ENCODE measurements at regions not wholly inside any gene's neighbourhood (a gene's known extent, or its start where the extent isn't known, plus 50 kb on each side); places are given as distances from the start of the nearest gene placed in this dataset.

DNA sequence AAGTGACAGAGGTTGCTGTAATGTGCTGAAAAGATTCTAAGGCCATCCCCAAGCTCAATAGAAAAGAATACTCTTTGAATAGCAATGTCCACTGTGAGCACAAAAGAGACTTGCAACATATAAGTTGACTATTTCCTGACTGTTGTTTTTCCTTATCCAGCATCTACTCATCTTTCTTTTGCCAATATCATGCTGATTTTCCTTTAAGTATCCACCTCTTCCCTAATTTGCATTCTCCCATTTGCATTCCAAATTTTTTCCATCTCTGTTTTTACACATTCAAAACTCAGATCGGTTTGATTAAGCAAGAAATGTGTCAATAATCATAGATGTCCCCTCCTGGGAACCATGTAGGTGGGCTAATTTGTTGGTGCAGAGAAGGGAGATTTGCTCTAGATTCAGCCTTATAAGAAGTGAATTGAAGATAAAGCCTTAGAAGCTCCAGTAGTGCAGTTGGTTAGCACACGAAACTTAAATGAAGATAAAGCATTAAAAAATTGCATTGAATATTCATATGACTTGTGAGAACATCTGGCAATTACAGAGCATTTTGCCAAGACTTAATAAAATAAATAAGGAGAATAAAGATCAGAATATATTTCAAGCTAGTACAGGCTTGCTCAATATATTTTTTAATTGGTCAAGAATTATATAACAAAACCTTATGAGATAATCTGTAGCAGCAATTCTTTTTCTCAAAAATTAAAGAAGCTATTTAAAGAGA is 267.6 kb downstream of the TMEM167A start:
- TF ChIP-seq, protein P1, sequence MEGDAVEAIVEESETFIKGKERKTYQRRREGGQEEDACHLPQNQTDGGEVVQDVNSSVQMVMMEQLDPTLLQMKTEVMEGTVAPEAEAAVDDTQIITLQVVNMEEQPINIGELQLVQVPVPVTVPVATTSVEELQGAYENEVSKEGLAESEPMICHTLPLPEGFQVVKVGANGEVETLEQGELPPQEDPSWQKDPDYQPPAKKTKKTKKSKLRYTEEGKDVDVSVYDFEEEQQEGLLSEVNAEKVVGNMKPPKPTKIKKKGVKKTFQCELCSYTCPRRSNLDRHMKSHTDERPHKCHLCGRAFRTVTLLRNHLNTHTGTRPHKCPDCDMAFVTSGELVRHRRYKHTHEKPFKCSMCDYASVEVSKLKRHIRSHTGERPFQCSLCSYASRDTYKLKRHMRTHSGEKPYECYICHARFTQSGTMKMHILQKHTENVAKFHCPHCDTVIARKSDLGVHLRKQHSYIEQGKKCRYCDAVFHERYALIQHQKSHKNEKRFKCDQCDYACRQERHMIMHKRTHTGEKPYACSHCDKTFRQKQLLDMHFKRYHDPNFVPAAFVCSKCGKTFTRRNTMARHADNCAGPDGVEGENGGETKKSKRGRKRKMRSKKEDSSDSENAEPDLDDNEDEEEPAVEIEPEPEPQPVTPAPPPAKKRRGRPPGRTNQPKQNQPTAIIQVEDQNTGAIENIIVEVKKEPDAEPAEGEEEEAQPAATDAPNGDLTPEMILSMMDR (conservative IDR thresholded peaks at IDR 0.05; ENCODE audit: low read depth, low read length): no peak

DNA sequence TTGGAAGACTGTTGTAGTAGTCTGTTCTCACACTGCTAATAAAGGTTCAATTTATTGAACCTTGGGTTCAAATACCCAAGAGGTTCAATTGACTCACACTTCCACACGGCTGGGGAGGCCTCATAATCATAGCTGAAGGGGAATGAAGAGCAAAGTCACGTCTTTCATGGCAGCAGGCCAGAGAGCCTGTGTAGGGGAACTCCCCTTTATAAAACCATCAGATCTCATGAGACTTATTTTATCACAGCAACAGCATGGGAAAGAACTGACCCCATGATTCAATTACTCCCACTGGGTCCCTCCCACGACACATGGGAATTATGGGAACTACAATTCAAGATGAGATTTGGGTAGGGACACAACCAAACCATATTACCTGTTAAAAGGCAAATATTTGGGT is 268.2 kb downstream of the TMEM167A start:
- DNase-seq (ENCODE audit: low read depth): no peak
- TF ChIP-seq, protein P1 (conservative IDR thresholded peaks at IDR 0.05; ENCODE audit: low read depth, low read length): no peak
- no peak overlapping the region for H3K4me3 ChIP-seq (ENCODE audit: low read length)

More for the DNA sequence above, 267.6 kb downstream of the TMEM167A start:
- no peak for DNase-seq (ENCODE audit: low read depth)
- H3K4me3 ChIP-seq (ENCODE audit: low read length): no peak overlapping the region

DNA sequence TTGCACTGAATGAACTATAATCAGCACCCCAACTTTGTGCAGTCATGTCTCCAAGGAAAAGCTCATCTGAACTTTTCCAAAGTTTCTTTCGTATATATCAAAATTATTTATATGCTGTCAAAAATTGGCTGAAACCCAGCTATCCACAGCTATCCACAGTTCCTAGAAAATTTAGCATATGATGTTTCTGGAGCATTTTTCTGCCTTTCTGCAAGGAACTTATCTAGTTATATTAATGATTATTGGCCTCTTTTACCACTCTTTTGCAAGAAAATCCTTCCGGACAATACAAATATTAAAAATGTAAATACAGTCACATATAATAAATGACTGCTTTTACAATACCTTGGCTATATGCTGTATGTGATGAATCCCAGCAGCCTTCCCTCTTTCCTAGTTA is 270.2 kb downstream of the TMEM167A start:
- no peak for DNase-seq (ENCODE audit: low read depth)
- TF ChIP-seq, protein P1 (conservative IDR thresholded peaks at IDR 0.05; ENCODE audit: low read depth, low read length): no peak
- no peak overlapping the region for H3K4me3 ChIP-seq (ENCODE audit: low read length)

DNA sequence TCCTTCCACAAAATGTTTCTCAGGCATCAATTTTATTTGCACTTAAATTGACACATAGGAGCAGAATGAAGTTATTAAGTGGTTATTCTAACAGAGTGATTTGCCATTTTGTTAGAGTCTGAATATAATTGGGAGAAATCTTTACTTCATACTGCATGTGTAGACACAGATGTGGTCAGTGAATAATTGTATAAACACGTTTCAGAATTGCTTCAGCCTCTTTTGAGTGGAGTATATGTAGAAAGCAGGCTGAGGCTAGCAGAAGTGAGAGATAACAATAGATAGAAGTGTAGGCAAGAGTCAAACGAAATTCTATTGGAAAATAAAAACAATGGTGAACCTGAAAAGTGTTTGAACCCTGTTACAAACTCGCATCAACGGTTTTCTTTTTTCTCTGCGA is 270.7 kb downstream of the TMEM167A start:
- H3K4me3 ChIP-seq (ENCODE audit: low read length): no peak overlapping the region
- no peak for DNase-seq (ENCODE audit: low read depth)
- TF ChIP-seq, protein P1 (conservative IDR thresholded peaks at IDR 0.05; ENCODE audit: low read depth, low read length): no peak

DNA sequence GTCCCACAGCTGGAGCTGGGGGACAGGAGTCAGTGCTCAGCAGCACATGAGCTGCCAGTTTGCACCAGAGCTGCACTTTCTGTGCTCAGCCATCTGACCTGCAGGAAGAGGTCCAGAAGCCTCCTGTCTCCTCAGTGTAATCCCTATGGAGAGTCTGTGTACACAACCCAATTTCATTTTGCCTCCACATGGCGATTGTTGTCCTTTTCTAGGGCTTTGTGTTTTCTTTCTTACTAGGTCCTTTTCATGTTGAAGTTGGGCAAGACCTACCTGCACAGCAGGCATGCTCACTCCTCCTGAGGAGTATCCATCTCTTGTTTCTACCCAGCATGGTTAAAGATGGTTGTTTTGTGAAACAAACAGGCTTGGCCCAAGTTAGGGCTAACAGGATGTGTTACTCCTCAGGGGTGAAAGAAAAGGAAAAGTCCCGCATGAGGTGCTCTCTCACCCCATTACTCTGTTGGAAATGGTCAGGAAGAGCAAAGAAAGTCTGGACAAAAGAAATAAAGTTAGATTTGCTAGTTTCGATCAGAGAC is 273.0 kb downstream of the TMEM167A start:
- TF ChIP-seq, protein P1 (conservative IDR thresholded peaks at IDR 0.05; ENCODE audit: low read depth, low read length): no peak

DNA sequence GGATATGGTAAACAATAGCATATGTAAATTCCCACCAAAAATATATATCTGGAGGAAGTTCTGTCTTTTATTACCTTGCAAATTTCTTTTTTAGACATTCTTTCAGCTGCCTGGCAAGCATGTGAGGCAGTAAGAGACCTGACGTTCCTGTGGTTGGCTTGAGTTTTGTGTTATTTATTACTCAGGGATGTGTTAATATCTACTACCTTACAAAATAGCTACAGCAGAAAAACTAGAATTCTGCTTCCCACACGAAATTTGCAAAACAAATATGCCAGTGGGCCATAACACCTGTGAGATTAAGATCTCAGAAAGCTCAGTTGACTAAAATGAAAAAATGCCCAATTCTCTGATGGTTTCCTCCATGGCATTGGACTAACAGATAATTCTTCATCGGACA is 274.2 kb downstream of the TMEM167A start:
- DNase-seq (ENCODE audit: low read depth): no peak
- TF ChIP-seq, protein P1 (conservative IDR thresholded peaks at IDR 0.05; ENCODE audit: low read depth, low read length): no peak
- H3K4me3 ChIP-seq (ENCODE audit: low read length): no peak overlapping the region

More for the DNA sequence above, 273.0 kb downstream of the TMEM167A start:
- no peak overlapping the region for H3K4me3 ChIP-seq (ENCODE audit: low read length)
- no peak for DNase-seq (ENCODE audit: low read depth)

DNA sequence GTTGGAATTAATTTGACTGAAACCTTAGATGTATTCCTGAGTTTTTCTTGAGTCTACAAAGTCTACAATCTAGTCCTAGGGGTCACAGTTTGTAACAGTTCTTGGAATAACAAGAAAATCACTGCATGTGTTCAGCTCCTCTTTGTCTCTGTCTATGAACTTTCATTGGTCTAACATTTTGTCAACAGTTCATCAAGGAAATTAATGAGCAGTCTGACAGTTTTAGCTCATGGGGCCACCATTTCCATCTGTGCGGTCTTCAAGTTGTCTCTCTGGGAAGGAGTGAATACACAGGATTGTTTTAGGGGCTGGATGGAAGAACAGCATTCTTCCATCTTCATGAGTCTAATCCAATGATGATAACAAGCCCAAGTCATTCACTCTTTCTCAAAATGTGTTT is 276.4 kb downstream of the TMEM167A start:
- no peak for DNase-seq (ENCODE audit: low read depth)
- H3K4me3 ChIP-seq (ENCODE audit: low read length): no peak overlapping the region
- TF ChIP-seq, protein P1 (conservative IDR thresholded peaks at IDR 0.05; ENCODE audit: low read depth, low read length): no peak

Measured in retinal pigment epithelial cell (primary cell).